Keratinocyte (primary cell): ENCODE measurements at regions not wholly inside any gene's neighbourhood (a gene's known extent, or its start where the extent isn't known, plus 50 kb on each side); places are given as distances from the start of the nearest gene placed in this dataset.

Source experiments
- CTCF ChIP-seq, 3 experiments: IDR thresholded peaks in 1 of 3; conservative IDR thresholded peaks in 1 of 3; optimal IDR thresholded peaks in 1 of 3; 2 replicates in 2 of 3; 3 replicates in 1 of 3; pipeline versions ENCODE3 to v1.5.1; 2011; ENCODE audit warnings: low read length in 3 of 3, mild to moderate bottlenecking in 3 of 3, moderate library complexity in 2 of 3, control low read depth in 1 of 3, inconsistent platforms in 1 of 3; ENCODE audit not compliant: insufficient read depth in 2 of 3; ENCODE audit errors: extremely low read depth in 1 of 3
- EZH2 ChIP-seq: IDR thresholded peaks from one replicate; pipeline ENCODE4 v1.6.1; 2012; ENCODE audit warnings: inconsistent platforms, mild to moderate bottlenecking, low read length, moderate library complexity

GRCh38 chr16:48919791-48920190, 309.8 kb upstream of the N4BP1 start:
- no peak for TF ChIP-seq CTCF (optimal IDR thresholded peaks at IDR 0.05 in 1 of 3, IDR thresholded peaks at IDR 0.05 in 1 of 3, conservative IDR thresholded peaks at IDR 0.05 in 1 of 3; ENCODE audit: extremely low read depth in 1 of 3, insufficient read depth in 2 of 3, low read length in 3 of 3)
- no peak for TF ChIP-seq EZH2
